HepG2 (cell line): ENCODE measurements at regions not wholly inside any gene's neighbourhood (a gene's known extent, or its start where the extent isn't known, plus 50 kb on each side); places are given as distances from the start of the nearest gene placed in this dataset.

ENCODE experiments used
- ATAC-seq: fragments of 200-7000 bp; cut with Tn5 transposase; 3 replicates; pipeline ENCODE4 v1.9.1; 2020; ENCODE audit warnings: mild to moderate bottlenecking, moderate library complexity
- BruUV-seq: library from RNA; stranded (reverse); fragments of 400-500 nt; replicated peaks from 2 replicates; lab custom pipeline; 2021; lab: Mats Ljungman, UMichigan
- CTCF ChIA-PET: fragments of 300-600 bp; formaldehyde crosslinking; extraction: SDS; loops from one replicate; lab custom pipeline; 2021; ENCODE audit warnings: low total read pairs, inconsistent platforms, low intra/inter-chr PET ratio; lab: Yijun Ruan, JAX
- POLR2A ChIA-PET: fragments of 350-600 bp; sonication (Branson Sonifier 250); formaldehyde crosslinking; loops from one replicate; lab custom pipeline; 2020; ENCODE audit warnings: antibody characterized with exemption, inconsistent platforms; lab: Yijun Ruan, JAX
- DNase-seq: peaks from one replicate; pipeline ENCODE4 v3.0.0-alpha.2; 2015; ENCODE audit warnings: low spot score
- FAIRE-seq: peaks from 3 replicates; lab custom pipeline; 2011; peaks lifted over from hg19 to GRCh38; lab: Jason Lieb, UNC
- H2AFZ ChIP-seq: one replicate; pipeline ENCODE4 v1.6.1; 2011; ENCODE audit warnings: low read length, inconsistent platforms
- H3K27ac ChIP-seq: fragments of 300-600 bp; 3 replicates; pipeline ENCODE4 v1.8.0; 2011; ENCODE audit warnings: mixed run types, mild to moderate bottlenecking, mixed read lengths, low read length, inconsistent platforms; ENCODE audit not compliant: insufficient read depth; ENCODE audit errors: extremely low read length
- H3K27me3 ChIP-seq, 2 experiments: fragments of 200-600 bp in 1 of 2; 2 replicates in 1 of 2; 3 replicates in 1 of 2; pipeline versions ENCODE4 v1.6.0 to v1.8.0; 2011; ENCODE audit warnings: low read length in 2 of 2, mild to moderate bottlenecking in 2 of 2, moderate library complexity in 2 of 2, inconsistent platforms in 1 of 2; ENCODE audit not compliant: insufficient read depth in 2 of 2, control insufficient read depth in 1 of 2
- H3K36me3 ChIP-seq, 2 experiments: fragments of 200-600 bp in 1 of 2; replicated peaks in 1 of 2; 2 replicates in 1 of 2; 3 replicates in 1 of 2; pipeline versions ENCODE4 v1.5.1 to v1.8.0; 2011; ENCODE audit warnings: low read length in 2 of 2, inconsistent platforms in 1 of 2; ENCODE audit not compliant: insufficient read depth in 2 of 2, control insufficient read depth in 1 of 2
- H3K4me1 ChIP-seq: 2 replicates; pipeline ENCODE4 v1.5.1; 2012; ENCODE audit warnings: low read length, inconsistent platforms; ENCODE audit not compliant: insufficient read depth
- H3K4me2 ChIP-seq: 2 replicates; pipeline ENCODE4 v1.6.0; 2011; ENCODE audit warnings: low read depth, low read length, inconsistent platforms
- H3K4me3 ChIP-seq, 3 experiments: fragments of 200-600 bp in 1 of 3; sonication (generic), shearing (Covaris generic) in 1 of 3; replicated peaks in 1 of 3; 2 replicates each; pipeline ENCODE4 v1.5.1; 2011 to 2016; ENCODE audit warnings: low read length in 3 of 3, inconsistent platforms in 2 of 3, low read depth in 2 of 3, mild to moderate bottlenecking in 2 of 3, control low read depth in 1 of 3, mixed read lengths in 1 of 3; ENCODE audit not compliant: insufficient read depth in 1 of 3
- H3K79me2 ChIP-seq: one replicate; pipeline ENCODE4 v1.6.1; 2011; ENCODE audit warnings: low read length, inconsistent platforms; ENCODE audit not compliant: insufficient read depth
- H3K9ac ChIP-seq: 2 replicates; pipeline ENCODE4 v1.6.0; 2011; ENCODE audit warnings: mild to moderate bottlenecking, low read depth, low read length, inconsistent platforms; ENCODE audit not compliant: insufficient read depth
- H3K9me3 ChIP-seq: 2 replicates; pipeline ENCODE4 v1.5.1; 2012; ENCODE audit warnings: mild to moderate bottlenecking, low read length
- H4K20me1 ChIP-seq: 2 replicates; pipeline ENCODE4 v1.6.0; 2011; ENCODE audit warnings: inconsistent platforms, mild to moderate bottlenecking, low read length, moderate library complexity; ENCODE audit not compliant: insufficient read depth
- CEBPB ChIP-seq: IDR thresholded peaks from 2 replicates; pipeline ENCODE4 v1.6.1; 2011; ENCODE audit warnings: low read depth, low read length, improper control_type of control experiment, borderline replicate concordance
- CEBPG ChIP-seq: IDR thresholded peaks from 2 replicates; pipeline ENCODE4 v1.6.1; 2016
- CTCF ChIP-seq: sonication (generic); formaldehyde crosslinking; IDR thresholded peaks from 2 replicates; pipeline ENCODE4 v1.5.0; 2020; ENCODE audit warnings: mild to moderate bottlenecking, missing genetic modification reagents, moderate library complexity
- PITX1 ChIP-seq: sonication (generic); formaldehyde crosslinking; IDR thresholded peaks from 2 replicates; pipeline ENCODE4 v1.5.1; 2020; ENCODE audit warnings: mild to moderate bottlenecking, missing genetic modification reagents
- STAG1 ChIP-seq: sonication (generic); formaldehyde crosslinking; IDR thresholded peaks from 2 replicates; pipeline ENCODE4 v1.4.0; 2020; ENCODE audit warnings: missing genetic modification reagents
- TCF7 ChIP-seq: sonication (generic); IDR thresholded peaks from 2 replicates; pipeline ENCODE4 v1.6.1; 2016; ENCODE audit warnings: antibody characterized with exemption, low read depth
- ZFP36 ChIP-seq: fragments of 150-350 bp; IDR thresholded peaks from 2 replicates; pipeline ENCODE4 v1.6.1; 2018; ENCODE audit warnings: borderline replicate concordance, low read length, low read depth; ENCODE audit not compliant: partially characterized antibody
- ZFP37 ChIP-seq: sonication (generic); formaldehyde crosslinking; IDR thresholded peaks from 2 replicates; pipeline ENCODE4 v1.4.0; 2020; ENCODE audit warnings: missing genetic modification reagents, borderline replicate concordance
- ZNF430 ChIP-seq: sonication (generic); formaldehyde crosslinking; IDR thresholded peaks from 2 replicates; pipeline ENCODE4 v1.9.0; 2021; ENCODE audit warnings: mild to moderate bottlenecking, missing genetic modification reagents
- ZNF484 ChIP-seq: sonication (generic); formaldehyde crosslinking; IDR thresholded peaks from 2 replicates; pipeline ENCODE4 v1.5.1; 2020; ENCODE audit warnings: mild to moderate bottlenecking, low read depth, missing genetic modification reagents, borderline replicate concordance
- ZNF510 ChIP-seq: sonication (generic); formaldehyde crosslinking; IDR thresholded peaks from 2 replicates; pipeline ENCODE4 v1.4.0; 2020; ENCODE audit warnings: low read depth, mild to moderate bottlenecking, missing genetic modification reagents
- ZNF569 ChIP-seq: sonication (generic); formaldehyde crosslinking; IDR thresholded peaks from 2 replicates; pipeline ENCODE4 v1.5.0; 2020; ENCODE audit warnings: mild to moderate bottlenecking, missing genetic modification reagents, moderate library complexity, borderline replicate concordance
- WGBS: methylation state at CpG from one replicate; pipeline ENCODE4 v1.1.6; 2017; ENCODE audit warnings: low lambda C conversion rate; 5-methylcytosine and 5-hydroxymethylcytosine counted together
- in situ Hi-C: cut with HindIII; loops from 2 replicates; pipeline ENCODE4 v1.10.0; 2017; ENCODE audit warnings: low pct_unique_long_range_greater_than_20kb; ENCODE audit not compliant: extremely low pct_ligation_motif_present
- intact Hi-C: fragments of 100-400 bp; cut with micrococcal nuclease; formaldehyde crosslinking; loops from one replicate; pipeline ENCODE4 v1.10.0; 2022; ENCODE audit not compliant: unreplicated experiment
- TF ChIP-seq, protein P1 (sequence below): sonication (generic); IDR thresholded peaks from 2 replicates; pipeline ENCODE4 v1.6.1; 2016; ENCODE audit warnings: low read depth, borderline replicate concordance

GRCh38 chr5:62791059-62791458, 212.4 kb downstream of the LRRC70 start:
- TF ChIP-seq PITX1 (no peak), ZNF430 (CRISPR knock-in tag) (peak; percentile 41; the same call in 1 of the 2 replicates), CTCF (CRISPR knock-in tag) (0 out of 2 replicates have a peak, but pooled peaks have one; percentile 32), ZFP36 (no peak), STAG1 (CRISPR knock-in tag) (peak; percentile 44)
- ATAC-seq = peak; percentile 71
- BruUV-seq = no TSS peak

GRCh38 chr5:62790348-62790747, 211.7 kb downstream of the LRRC70 start:
- no CpG with 5 or more reads among the region's 1 CpG for WGBS
- ATAC-seq (peak; percentile 77), FAIRE-seq (no peak)
- no peaks in the 10 kb centered on the region for H3K9me3 ChIP-seq
- no peak overlapping the region for H3K9ac ChIP-seq
- intact Hi-C loops = no loop called here
- ChIA-PET POLR2A (no interaction called here), CTCF (no interaction called here)
- no peaks in the 10 kb centered on the region for H3K4me1 ChIP-seq
- BruUV-seq = no TSS peak
- H3K4me2 ChIP-seq = no peak overlapping the region
- H4K20me1 ChIP-seq = no peaks in the 10 kb centered on the region
- H3K36me3 ChIP-seq = no peaks in the 10 kb centered on the region
- no peak overlapping the region for H3K4me3 ChIP-seq
- no peak for TF ChIP-seq ZNF569 (CRISPR knock-in tag)
- TF ChIP-seq CEBPG (CRISPR knock-in tag) = peak; percentile 58
- no peak for TF ChIP-seq TCF7
- no peak for TF ChIP-seq ZNF484 (CRISPR knock-in tag)
- peak; percentile 90 for TF ChIP-seq CEBPB
- no peak for TF ChIP-seq ZFP37 (CRISPR knock-in tag)
- no peak for TF ChIP-seq ZNF510 (CRISPR knock-in tag)
- no peak for TF ChIP-seq ZNF430 (CRISPR knock-in tag)
- TF ChIP-seq, protein P1, sequence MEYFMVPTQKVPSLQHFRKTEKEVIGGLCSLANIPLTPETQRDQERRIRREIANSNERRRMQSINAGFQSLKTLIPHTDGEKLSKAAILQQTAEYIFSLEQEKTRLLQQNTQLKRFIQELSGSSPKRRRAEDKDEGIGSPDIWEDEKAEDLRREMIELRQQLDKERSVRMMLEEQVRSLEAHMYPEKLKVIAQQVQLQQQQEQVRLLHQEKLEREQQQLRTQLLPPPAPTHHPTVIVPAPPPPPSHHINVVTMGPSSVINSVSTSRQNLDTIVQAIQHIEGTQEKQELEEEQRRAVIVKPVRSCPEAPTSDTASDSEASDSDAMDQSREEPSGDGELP = peak; percentile 48; the same call in 1 of the 2 replicates
- TF ChIP-seq, all 625 proteins: peak for 3
- no peak overlapping the region for H3K27ac ChIP-seq
- H2AFZ ChIP-seq = no peak overlapping the region
- in situ Hi-C loops = no loop called here
- H3K79me2 ChIP-seq = no peaks in the 10 kb centered on the region
- no peaks in the 10 kb centered on the region for H3K27me3 ChIP-seq
- peak; percentile 33 for DNase-seq

More at GRCh38 chr5:62791059-62791458, 212.4 kb downstream of the LRRC70 start:
- peak; percentile 10 for DNase-seq
- Histone ChIP-seq H4K20me1 (no peaks in the 10 kb centered on the region), H3K27me3 (no peaks in the 10 kb centered on the region), H3K9ac (no peak overlapping the region), H3K9me3 (no peaks in the 10 kb centered on the region), H3K36me3 (no peaks in the 10 kb centered on the region), H3K4me1 (no peaks in the 10 kb centered on the region), H3K79me2 (no peaks in the 10 kb centered on the region), H3K4me3 (no peak overlapping the region), H2AFZ (no peak overlapping the region), H3K27ac (no peak overlapping the region), H3K4me2 (no peak overlapping the region)
- in situ Hi-C loops = no loop called here
- CTCF ChIA-PET = no interaction called here
- POLR2A ChIA-PET = no interaction called here
- intact Hi-C loops = no loop called here
- FAIRE-seq = peak; percentile 26
- WGBS = 0% methylated on average over 2 of the region's 2 CpGs
